ENCODE measurements at regions not wholly inside any gene's neighbourhood (a gene's known extent, or its start where the extent isn't known, plus 50 kb on each side); places are given as distances from the start of the nearest gene placed in this dataset.

GRCh38 chr9:14441115-14441514 is 127.2 kb upstream of the NFIB start:
- TF ChIP-seq, protein P1, sequence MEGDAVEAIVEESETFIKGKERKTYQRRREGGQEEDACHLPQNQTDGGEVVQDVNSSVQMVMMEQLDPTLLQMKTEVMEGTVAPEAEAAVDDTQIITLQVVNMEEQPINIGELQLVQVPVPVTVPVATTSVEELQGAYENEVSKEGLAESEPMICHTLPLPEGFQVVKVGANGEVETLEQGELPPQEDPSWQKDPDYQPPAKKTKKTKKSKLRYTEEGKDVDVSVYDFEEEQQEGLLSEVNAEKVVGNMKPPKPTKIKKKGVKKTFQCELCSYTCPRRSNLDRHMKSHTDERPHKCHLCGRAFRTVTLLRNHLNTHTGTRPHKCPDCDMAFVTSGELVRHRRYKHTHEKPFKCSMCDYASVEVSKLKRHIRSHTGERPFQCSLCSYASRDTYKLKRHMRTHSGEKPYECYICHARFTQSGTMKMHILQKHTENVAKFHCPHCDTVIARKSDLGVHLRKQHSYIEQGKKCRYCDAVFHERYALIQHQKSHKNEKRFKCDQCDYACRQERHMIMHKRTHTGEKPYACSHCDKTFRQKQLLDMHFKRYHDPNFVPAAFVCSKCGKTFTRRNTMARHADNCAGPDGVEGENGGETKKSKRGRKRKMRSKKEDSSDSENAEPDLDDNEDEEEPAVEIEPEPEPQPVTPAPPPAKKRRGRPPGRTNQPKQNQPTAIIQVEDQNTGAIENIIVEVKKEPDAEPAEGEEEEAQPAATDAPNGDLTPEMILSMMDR (IDR thresholded peaks at IDR 0.05; ENCODE audit: insufficient read depth, low read depth, low read length), result no peak
- TF ChIP-seq EZH2 (IDR thresholded peaks at IDR 0.05; ENCODE audit: insufficient read depth, low read length), result no peak
